ENCODE measurements at regions not wholly inside any gene's neighbourhood (a gene's known extent, or its start where the extent isn't known, plus 50 kb on each side); places are given as distances from the start of the nearest gene placed in this dataset.
"Not testable (repeated sequence)": the region's sequence is repeated elsewhere in the genome, so short reads cannot be mapped to it uniquely, and the experiment has no call there.

- peaks cover 9% of the 10 kb centered on the region for H3K4me1 ChIP-seq
- TF ChIP-seq POLR2A (IDR thresholded peaks at IDR 0.05), result no peak
- TF ChIP-seq CTCF (IDR thresholded peaks at IDR 0.05), result no peak
- 47 to 70% methylated on average over 4 of the region's 4 CpGs for WGBS, 2 donors
- H3K9me3 ChIP-seq, result no peaks in the 10 kb centered on the region
- H3K27ac ChIP-seq, result no peak overlapping the region
- DNase-seq, result peak; percentile 30
- no peaks in the 10 kb centered on the region for H3K27me3 ChIP-seq
- no peak overlapping the region for H3K4me3 ChIP-seq
- no peaks in the 10 kb centered on the region for H3K36me3 ChIP-seq (ENCODE audit: low read depth, missing control alignments)
- intact Hi-C loops (cut with DNase I; ENCODE audit: low total_unique reads), result no loop called here
Observed at GRCh38 chr13:44833139-44833538, 156.1 kb downstream of the NUFIP1 start.

- H3K9me3 ChIP-seq, result no peaks in the 10 kb centered on the region
- intact Hi-C loops (cut with DNase I; ENCODE audit: low total_unique reads), result no loop called here
- H3K36me3 ChIP-seq (ENCODE audit: low read depth, missing control alignments), result no peaks in the 10 kb centered on the region
- no peak for DNase-seq
- 85 to 89% methylated on average over 11 of the region's 11 CpGs for WGBS, 2 donors
- H3K27me3 ChIP-seq, result no peaks in the 10 kb centered on the region
- TF ChIP-seq CTCF (IDR thresholded peaks at IDR 0.05) (no peak), POLR2A (IDR thresholded peaks at IDR 0.05) (no peak)
- H3K27ac ChIP-seq, result no peak overlapping the region
- H3K4me3 ChIP-seq, result no peak overlapping the region
- H3K4me1 ChIP-seq, result no peaks in the 10 kb centered on the region
Observed at GRCh38 chr13:44826591-44827350, 162.5 kb downstream of the NUFIP1 start.

- TF ChIP-seq POLR2A (IDR thresholded peaks at IDR 0.05), result no peak
- 90 to 94% methylated on average over 3 to 5 of the region's 5 CpGs for WGBS, 2 donors
- no peaks in the 10 kb centered on the region for H3K27me3 ChIP-seq
- no peaks in the 10 kb centered on the region for H3K4me1 ChIP-seq
- H3K9me3 ChIP-seq, result no peaks in the 10 kb centered on the region
- intact Hi-C loops (cut with DNase I; ENCODE audit: low total_unique reads), result no loop called here
- H3K27ac ChIP-seq, result no peak overlapping the region
- H3K36me3 ChIP-seq (ENCODE audit: low read depth, missing control alignments), result no peaks in the 10 kb centered on the region
- DNase-seq, result no peak
- H3K4me3 ChIP-seq, result no peak overlapping the region
Observed at GRCh38 chr13:44825953-44826352, 163.3 kb downstream of the NUFIP1 start.

GRCh38 chr13:44823555-44823954, 165.7 kb downstream of the NUFIP1 start:
- DNase-seq; H3K4me1 ChIP-seq; H3K4me3 ChIP-seq; H3K36me3 ChIP-seq (ENCODE audit: low read depth, missing control alignments); H3K27me3 ChIP-seq; intact Hi-C loops (cut with DNase I; ENCODE audit: low total_unique reads); H3K27ac ChIP-seq; H3K9me3 ChIP-seq: not testable (repeated sequence)
- WGBS, 2 donors, result 92 to 94% methylated on average over 7 of the region's 7 CpGs

- H3K36me3 ChIP-seq (ENCODE audit: low read depth, missing control alignments), result no peaks in the 10 kb centered on the region
- H3K4me3 ChIP-seq, result no peak overlapping the region
- no peaks in the 10 kb centered on the region for H3K27me3 ChIP-seq
- TF ChIP-seq CTCF (IDR thresholded peaks at IDR 0.05) (no peak), POLR2A (IDR thresholded peaks at IDR 0.05) (no peak)
- intact Hi-C loops (cut with DNase I; ENCODE audit: low total_unique reads), result no loop called here
- H3K9me3 ChIP-seq, result no peaks in the 10 kb centered on the region
- no peak for DNase-seq
- 63 to 83% methylated on average over 12 of the region's 12 CpGs for whole genome bisulfite sequencing, 2 donors
- H3K4me1 ChIP-seq, result no peaks in the 10 kb centered on the region
- no peak overlapping the region for H3K27ac ChIP-seq
Observed at GRCh38 chr13:44822291-44822690, 167.0 kb downstream of the NUFIP1 start.

GRCh38 chr13:44819772-44820171, 169.5 kb downstream of the NUFIP1 start:
- intact Hi-C loops (cut with DNase I; ENCODE audit: low total_unique reads), result no loop called here
- Histone ChIP-seq H3K4me3 (no peak overlapping the region), H3K27ac (no peak overlapping the region), H3K4me1 (no peaks in the 10 kb centered on the region), H3K9me3 (no peaks in the 10 kb centered on the region), H3K27me3 (no peaks in the 10 kb centered on the region), H3K36me3 (ENCODE audit: low read depth, missing control alignments) (no peaks in the 10 kb centered on the region)
- no peak for DNase-seq
- no peak for TF ChIP-seq POLR2A (IDR thresholded peaks at IDR 0.05)
- TF ChIP-seq CTCF (IDR thresholded peaks at IDR 0.05), result no peak
- WGBS, 2 donors, result 80 to 95% methylated on average over 6 of the region's 6 CpGs

All from testis (tissue), 2 donors.